Liver (tissue), 8 donors: ENCODE measurements at regions not wholly inside any gene's neighbourhood (a gene's known extent, or its start where the extent isn't known, plus 50 kb on each side); places are given as distances from the start of the nearest gene placed in this dataset.

ENCODE experiments used
- DNase-seq: peaks from one replicate; pipeline ENCODE4 v3.0.0-alpha.2; 2017; ENCODE audit warnings: low spot score
- H3K27ac ChIP-seq, 2 donors: one replicate each; pipeline ENCODE4 v1.7.0; 2013; ENCODE audit warnings: inconsistent platforms in 2 of 2, low read length in 2 of 2, control low read depth in 1 of 2, low read depth in 1 of 2, mild to moderate bottlenecking in 1 of 2
- H3K27me3 ChIP-seq, 4 donors: one replicate each; pipeline versions ENCODE4 v1.6.1 to v1.7.0; 2013; ENCODE audit warnings: low read length in 3 of 4, inconsistent platforms in 1 of 4, mild to moderate bottlenecking in 1 of 4, moderate library complexity in 1 of 4; ENCODE audit not compliant: control insufficient read depth in 4 of 4, insufficient read depth in 4 of 4
- H3K36me3 ChIP-seq, 4 donors: one replicate each; pipeline versions ENCODE4 v1.6.1 to v1.7.0; 2013; ENCODE audit warnings: low read length in 3 of 4, mild to moderate bottlenecking in 3 of 4, low read depth in 1 of 4, moderate library complexity in 1 of 4; ENCODE audit not compliant: control insufficient read depth in 4 of 4, insufficient read depth in 3 of 4
- H3K4me1 ChIP-seq, 4 donors: one replicate each; pipeline versions ENCODE4 v1.6.1 to v1.7.0; 2013; ENCODE audit warnings: low read length in 3 of 4, mild to moderate bottlenecking in 3 of 4, moderate library complexity in 1 of 4; ENCODE audit not compliant: control insufficient read depth in 4 of 4, insufficient read depth in 4 of 4
- H3K4me3 ChIP-seq, 3 donors: one replicate each; pipeline versions ENCODE4 v1.6.1 to v1.7.0; 2013; ENCODE audit warnings: low read length in 3 of 3, control low read depth in 1 of 3, low read depth in 1 of 3, mild to moderate bottlenecking in 1 of 3
- H3K9ac ChIP-seq, 2 donors: one replicate each; pipeline ENCODE4 v1.7.0; 2013; ENCODE audit warnings: low read length in 2 of 2, mild to moderate bottlenecking in 2 of 2, moderate library complexity in 2 of 2, control low read depth in 1 of 2, low read depth in 1 of 2
- H3K9me3 ChIP-seq, 4 donors: one replicate each; pipeline versions ENCODE4 v1.6.1 to v1.7.0; 2013; ENCODE audit warnings: low read length in 3 of 4; ENCODE audit not compliant: control insufficient read depth in 4 of 4
- EGR1 ChIP-seq, 2 donors: IDR thresholded peaks; 2 replicates each; pipeline ENCODE4 v1.6.1; 2016 to 2018; ENCODE audit warnings: antibody characterized with exemption in 2 of 2, low read depth in 2 of 2
- FOXA1 ChIP-seq: IDR thresholded peaks from 2 replicates; pipeline ENCODE4 v1.6.1; 2016; ENCODE audit warnings: antibody characterized with exemption
- FOXA2 ChIP-seq: IDR thresholded peaks from 2 replicates; pipeline ENCODE4 v1.6.1; 2016; ENCODE audit warnings: antibody characterized with exemption
- GABPA ChIP-seq, 2 donors: IDR thresholded peaks in 1 of 2; conservative IDR thresholded peaks in 1 of 2; 2 replicates each; pipeline ENCODE4 v1.6.1; 2016; ENCODE audit warnings: antibody characterized with exemption in 2 of 2, mild to moderate bottlenecking in 1 of 2, moderate library complexity in 1 of 2
- HNF4A ChIP-seq, 2 donors: conservative IDR thresholded peaks; 2 replicates each; pipeline ENCODE4 v1.6.1; 2016; ENCODE audit warnings: antibody characterized with exemption in 2 of 2, mild to moderate bottlenecking in 2 of 2
- JUND ChIP-seq, 2 donors: IDR thresholded peaks; 2 replicates each; pipeline ENCODE4 v1.6.1; 2016; ENCODE audit warnings: antibody characterized with exemption in 2 of 2
- NR2F2 ChIP-seq: IDR thresholded peaks from 2 replicates; pipeline ENCODE4 v1.6.1; 2016; ENCODE audit warnings: antibody characterized with exemption
- RAD21 ChIP-seq, 2 donors: IDR thresholded peaks; 2 replicates each; pipeline ENCODE4 v1.6.1; 2016; ENCODE audit warnings: antibody characterized with exemption in 2 of 2, mild to moderate bottlenecking in 2 of 2
- RXRA ChIP-seq, 2 donors: IDR thresholded peaks; 2 replicates each; pipeline ENCODE4 v1.6.1; 2017 to 2018; ENCODE audit warnings: antibody characterized with exemption in 2 of 2, mild to moderate bottlenecking in 1 of 2
- SP1 ChIP-seq: IDR thresholded peaks from 2 replicates; pipeline ENCODE4 v1.6.1; 2018; ENCODE audit warnings: antibody characterized with exemption, mild to moderate bottlenecking
- TAF1 ChIP-seq: conservative IDR thresholded peaks from 2 replicates; pipeline ENCODE4 v1.6.1; 2016; ENCODE audit warnings: antibody characterized with exemption, mild to moderate bottlenecking
- YY1 ChIP-seq: IDR thresholded peaks from 2 replicates; pipeline ENCODE4 v1.6.1; 2016; ENCODE audit warnings: antibody characterized with exemption, mild to moderate bottlenecking
- WGBS: extraction: QIAGEN DNeasy Blood & Tissue Kit; methylation state at CpG from one replicate; pipeline ENCODE4 v1.1.7; 2013; 5-methylcytosine and 5-hydroxymethylcytosine counted together
- TF ChIP-seq, protein P1 (sequence below): IDR thresholded peaks from 2 replicates; pipeline ENCODE4 v1.6.1; 2016; ENCODE audit warnings: antibody characterized with exemption
- TF ChIP-seq, protein P2 (sequence below): IDR thresholded peaks from 2 replicates; pipeline ENCODE4 v1.6.1; 2016; ENCODE audit warnings: antibody characterized with exemption, mild to moderate bottlenecking
- TF ChIP-seq, protein P3 (sequence below): fragments of 150-350 bp; IDR thresholded peaks from 2 replicates; pipeline ENCODE4 v1.5.1; 2017; ENCODE audit warnings: improper control_type of control experiment, low read depth, low read length; ENCODE audit not compliant: missing input control
- TF ChIP-seq, protein P4 (sequence below): IDR thresholded peaks from 2 replicates; pipeline ENCODE4 v1.6.1; 2016; ENCODE audit warnings: antibody characterized with exemption
- TF ChIP-seq, protein P5 (sequence below): IDR thresholded peaks from 2 replicates; pipeline ENCODE4 v1.6.1; 2016; ENCODE audit warnings: antibody characterized with exemption
- donor health status: healthy.
- donor health status: healthy.
- donor health status: healthy.
- donor health status: healthy.
- donor health status: healthy.

DNA sequence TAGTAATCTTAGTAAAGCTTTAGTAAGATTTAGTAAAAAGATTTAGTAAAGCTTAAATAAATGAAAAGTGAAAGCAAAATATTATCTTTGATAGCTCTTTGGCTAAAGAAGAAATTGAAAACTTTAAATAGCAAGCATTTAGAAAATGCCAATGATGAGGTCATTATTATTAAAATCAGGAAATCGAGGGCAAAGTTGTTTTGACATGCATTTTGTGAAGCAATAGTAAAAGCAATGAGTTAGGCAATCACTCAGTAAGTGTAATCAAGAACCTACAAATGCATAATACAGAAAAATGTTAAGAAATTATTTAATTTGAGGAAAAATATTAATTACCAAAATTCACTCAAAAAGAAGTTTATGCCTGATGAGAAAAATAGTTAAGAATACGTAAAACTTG is 280.3 kb upstream of the MME start:
- H3K27me3 ChIP-seq, result no peaks in the 10 kb centered on the region
- H3K9ac ChIP-seq, result no peak overlapping the region
- 50% methylated on average over 2 of the region's 2 CpGs for WGBS
- H3K9me3 ChIP-seq, result no peaks in the 10 kb centered on the region
- DNase-seq, result no peak
- no peaks in the 10 kb centered on the region for H3K36me3 ChIP-seq
- H3K27ac ChIP-seq, result no peak overlapping the region
- H3K4me1 ChIP-seq, result no peaks in the 10 kb centered on the region
- TF ChIP-seq FOXA1, result no peak
- no peak for TF ChIP-seq RAD21 (IDR thresholded peaks at IDR 0.05)
- TF ChIP-seq, protein P1, sequence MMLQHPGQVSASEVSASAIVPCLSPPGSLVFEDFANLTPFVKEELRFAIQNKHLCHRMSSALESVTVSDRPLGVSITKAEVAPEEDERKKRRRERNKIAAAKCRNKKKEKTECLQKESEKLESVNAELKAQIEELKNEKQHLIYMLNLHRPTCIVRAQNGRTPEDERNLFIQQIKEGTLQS, result no peak
- no peak for TF ChIP-seq JUND (IDR thresholded peaks at IDR 0.05)
- TF ChIP-seq FOXA2, result no peak
- TF ChIP-seq, protein P2, sequence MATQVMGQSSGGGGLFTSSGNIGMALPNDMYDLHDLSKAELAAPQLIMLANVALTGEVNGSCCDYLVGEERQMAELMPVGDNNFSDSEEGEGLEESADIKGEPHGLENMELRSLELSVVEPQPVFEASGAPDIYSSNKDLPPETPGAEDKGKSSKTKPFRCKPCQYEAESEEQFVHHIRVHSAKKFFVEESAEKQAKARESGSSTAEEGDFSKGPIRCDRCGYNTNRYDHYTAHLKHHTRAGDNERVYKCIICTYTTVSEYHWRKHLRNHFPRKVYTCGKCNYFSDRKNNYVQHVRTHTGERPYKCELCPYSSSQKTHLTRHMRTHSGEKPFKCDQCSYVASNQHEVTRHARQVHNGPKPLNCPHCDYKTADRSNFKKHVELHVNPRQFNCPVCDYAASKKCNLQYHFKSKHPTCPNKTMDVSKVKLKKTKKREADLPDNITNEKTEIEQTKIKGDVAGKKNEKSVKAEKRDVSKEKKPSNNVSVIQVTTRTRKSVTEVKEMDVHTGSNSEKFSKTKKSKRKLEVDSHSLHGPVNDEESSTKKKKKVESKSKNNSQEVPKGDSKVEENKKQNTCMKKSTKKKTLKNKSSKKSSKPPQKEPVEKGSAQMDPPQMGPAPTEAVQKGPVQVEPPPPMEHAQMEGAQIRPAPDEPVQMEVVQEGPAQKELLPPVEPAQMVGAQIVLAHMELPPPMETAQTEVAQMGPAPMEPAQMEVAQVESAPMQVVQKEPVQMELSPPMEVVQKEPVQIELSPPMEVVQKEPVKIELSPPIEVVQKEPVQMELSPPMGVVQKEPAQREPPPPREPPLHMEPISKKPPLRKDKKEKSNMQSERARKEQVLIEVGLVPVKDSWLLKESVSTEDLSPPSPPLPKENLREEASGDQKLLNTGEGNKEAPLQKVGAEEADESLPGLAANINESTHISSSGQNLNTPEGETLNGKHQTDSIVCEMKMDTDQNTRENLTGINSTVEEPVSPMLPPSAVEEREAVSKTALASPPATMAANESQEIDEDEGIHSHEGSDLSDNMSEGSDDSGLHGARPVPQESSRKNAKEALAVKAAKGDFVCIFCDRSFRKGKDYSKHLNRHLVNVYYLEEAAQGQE, result no peak
- TF ChIP-seq GABPA (IDR thresholded peaks at IDR 0.05 in 1 of 2, conservative IDR thresholded peaks at IDR 0.05 in 1 of 2), result no peak
- TF ChIP-seq HNF4A (conservative IDR thresholded peaks at IDR 0.05), result no peak
- TF ChIP-seq TAF1, result no peak
- TF ChIP-seq, protein P3, sequence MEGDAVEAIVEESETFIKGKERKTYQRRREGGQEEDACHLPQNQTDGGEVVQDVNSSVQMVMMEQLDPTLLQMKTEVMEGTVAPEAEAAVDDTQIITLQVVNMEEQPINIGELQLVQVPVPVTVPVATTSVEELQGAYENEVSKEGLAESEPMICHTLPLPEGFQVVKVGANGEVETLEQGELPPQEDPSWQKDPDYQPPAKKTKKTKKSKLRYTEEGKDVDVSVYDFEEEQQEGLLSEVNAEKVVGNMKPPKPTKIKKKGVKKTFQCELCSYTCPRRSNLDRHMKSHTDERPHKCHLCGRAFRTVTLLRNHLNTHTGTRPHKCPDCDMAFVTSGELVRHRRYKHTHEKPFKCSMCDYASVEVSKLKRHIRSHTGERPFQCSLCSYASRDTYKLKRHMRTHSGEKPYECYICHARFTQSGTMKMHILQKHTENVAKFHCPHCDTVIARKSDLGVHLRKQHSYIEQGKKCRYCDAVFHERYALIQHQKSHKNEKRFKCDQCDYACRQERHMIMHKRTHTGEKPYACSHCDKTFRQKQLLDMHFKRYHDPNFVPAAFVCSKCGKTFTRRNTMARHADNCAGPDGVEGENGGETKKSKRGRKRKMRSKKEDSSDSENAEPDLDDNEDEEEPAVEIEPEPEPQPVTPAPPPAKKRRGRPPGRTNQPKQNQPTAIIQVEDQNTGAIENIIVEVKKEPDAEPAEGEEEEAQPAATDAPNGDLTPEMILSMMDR, result no peak
- TF ChIP-seq, protein P4, sequence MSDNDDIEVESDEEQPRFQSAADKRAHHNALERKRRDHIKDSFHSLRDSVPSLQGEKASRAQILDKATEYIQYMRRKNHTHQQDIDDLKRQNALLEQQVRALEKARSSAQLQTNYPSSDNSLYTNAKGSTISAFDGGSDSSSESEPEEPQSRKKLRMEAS, result no peak
- TF ChIP-seq SP1, result no peak
- no peak for TF ChIP-seq RXRA (IDR thresholded peaks at IDR 0.05)
- no peak for TF ChIP-seq EGR1 (IDR thresholded peaks at IDR 0.05; ENCODE audit: low read depth in 2 of 2)
- TF ChIP-seq YY1, result no peak
- no peak for TF ChIP-seq NR2F2
- H3K4me3 ChIP-seq, result no peak overlapping the region

DNA sequence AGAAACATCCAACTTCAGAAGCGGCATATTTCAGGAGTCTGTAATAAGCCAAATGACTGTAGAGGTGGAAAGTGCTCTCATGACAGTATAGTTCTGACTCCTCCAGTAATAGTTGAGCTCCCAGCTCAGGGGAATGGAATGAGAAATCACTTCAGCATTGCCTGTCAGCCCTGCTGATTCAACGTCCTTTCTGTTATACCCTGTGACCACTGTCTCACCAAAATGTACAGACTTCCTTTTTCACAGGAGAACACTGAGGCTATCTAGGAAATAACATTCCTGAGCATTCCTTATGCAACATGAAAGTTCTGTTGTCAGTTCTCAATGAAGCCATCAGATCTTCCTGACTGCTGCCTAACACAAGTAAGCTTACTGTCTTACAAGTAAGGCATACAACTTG is 284.5 kb upstream of the MME start:
- no peaks in the 10 kb centered on the region for H3K36me3 ChIP-seq
- H3K27ac ChIP-seq, result no peak overlapping the region
- WGBS, result 53% methylated on average over 2 of the region's 2 CpGs
- H3K4me3 ChIP-seq, result no peak overlapping the region
- no peaks in the 10 kb centered on the region for H3K9me3 ChIP-seq
- no peaks in the 10 kb centered on the region for H3K27me3 ChIP-seq
- H3K9ac ChIP-seq, result no peak overlapping the region
- no peak for DNase-seq
- H3K4me1 ChIP-seq, result no peaks in the 10 kb centered on the region
- TF ChIP-seq RAD21 (IDR thresholded peaks at IDR 0.05) (no peak), JUND (IDR thresholded peaks at IDR 0.05) (no peak), RXRA (IDR thresholded peaks at IDR 0.05) (no peak), NR2F2 (no peak), TAF1 (no peak), SP1 (no peak), FOXA2 (no peak), GABPA (IDR thresholded peaks at IDR 0.05 in 1 of 2, conservative IDR thresholded peaks at IDR 0.05 in 1 of 2) (no peak), EGR1 (IDR thresholded peaks at IDR 0.05; ENCODE audit: low read depth in 2 of 2) (no peak), HNF4A (conservative IDR thresholded peaks at IDR 0.05) (no peak), FOXA1 (no peak)
- TF ChIP-seq, protein P2, result no peak
- TF ChIP-seq, protein P4, result no peak
- TF ChIP-seq, protein P5, sequence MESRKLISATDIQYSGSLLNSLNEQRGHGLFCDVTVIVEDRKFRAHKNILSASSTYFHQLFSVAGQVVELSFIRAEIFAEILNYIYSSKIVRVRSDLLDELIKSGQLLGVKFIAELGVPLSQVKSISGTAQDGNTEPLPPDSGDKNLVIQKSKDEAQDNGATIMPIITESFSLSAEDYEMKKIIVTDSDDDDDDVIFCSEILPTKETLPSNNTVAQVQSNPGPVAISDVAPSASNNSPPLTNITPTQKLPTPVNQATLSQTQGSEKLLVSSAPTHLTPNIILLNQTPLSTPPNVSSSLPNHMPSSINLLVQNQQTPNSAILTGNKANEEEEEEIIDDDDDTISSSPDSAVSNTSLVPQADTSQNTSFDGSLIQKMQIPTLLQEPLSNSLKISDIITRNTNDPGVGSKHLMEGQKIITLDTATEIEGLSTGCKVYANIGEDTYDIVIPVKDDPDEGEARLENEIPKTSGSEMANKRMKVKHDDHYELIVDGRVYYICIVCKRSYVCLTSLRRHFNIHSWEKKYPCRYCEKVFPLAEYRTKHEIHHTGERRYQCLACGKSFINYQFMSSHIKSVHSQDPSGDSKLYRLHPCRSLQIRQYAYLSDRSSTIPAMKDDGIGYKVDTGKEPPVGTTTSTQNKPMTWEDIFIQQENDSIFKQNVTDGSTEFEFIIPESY, result no peak
- TF ChIP-seq, protein P3, result no peak
